ENCODE measurements at regions not wholly inside any gene's neighbourhood (a gene's known extent, or its start where the extent isn't known, plus 50 kb on each side); places are given as distances from the start of the nearest gene placed in this dataset.

DNA sequence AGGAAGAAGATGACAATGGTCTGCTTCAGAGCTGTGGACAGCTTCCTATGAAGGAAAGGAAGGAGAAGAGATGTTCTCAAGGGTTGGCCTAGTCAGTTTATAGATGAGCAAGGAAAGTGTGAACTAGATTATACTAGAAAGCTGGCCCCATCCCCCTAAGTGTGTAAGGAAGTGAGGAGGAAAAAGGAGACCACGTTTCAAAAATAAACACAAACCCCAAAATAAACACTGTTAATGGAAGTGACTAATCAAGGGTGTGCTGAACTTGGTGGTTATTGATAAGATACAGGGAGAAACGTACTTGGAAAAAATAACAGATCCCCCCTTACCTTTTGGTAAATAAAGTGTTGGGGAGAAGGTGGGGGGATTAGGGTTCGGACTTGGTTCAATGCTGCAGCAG, 267.1 kb downstream of the SOX9 start:
- Mint-ChIP-seq H3K4me1 (no peaks in the 10 kb centered on the region), H3K27me3 (ENCODE audit: low read depth in 3 of 3) (peaks cover 2 to 7% (median 2%) of the 10 kb centered on the region in 3 donors), H3K36me3 (no peaks in the 10 kb centered on the region), H3K27ac (no peak overlapping the region), H3K4me3 (no peak overlapping the region), H3K9me3 (peaks cover 3 to 19% (median 8%) of the 10 kb centered on the region in 7 donors)
- intact Hi-C loops (cut with micrococcal nuclease): no loop called here
- TF ChIP-seq, protein P1, sequence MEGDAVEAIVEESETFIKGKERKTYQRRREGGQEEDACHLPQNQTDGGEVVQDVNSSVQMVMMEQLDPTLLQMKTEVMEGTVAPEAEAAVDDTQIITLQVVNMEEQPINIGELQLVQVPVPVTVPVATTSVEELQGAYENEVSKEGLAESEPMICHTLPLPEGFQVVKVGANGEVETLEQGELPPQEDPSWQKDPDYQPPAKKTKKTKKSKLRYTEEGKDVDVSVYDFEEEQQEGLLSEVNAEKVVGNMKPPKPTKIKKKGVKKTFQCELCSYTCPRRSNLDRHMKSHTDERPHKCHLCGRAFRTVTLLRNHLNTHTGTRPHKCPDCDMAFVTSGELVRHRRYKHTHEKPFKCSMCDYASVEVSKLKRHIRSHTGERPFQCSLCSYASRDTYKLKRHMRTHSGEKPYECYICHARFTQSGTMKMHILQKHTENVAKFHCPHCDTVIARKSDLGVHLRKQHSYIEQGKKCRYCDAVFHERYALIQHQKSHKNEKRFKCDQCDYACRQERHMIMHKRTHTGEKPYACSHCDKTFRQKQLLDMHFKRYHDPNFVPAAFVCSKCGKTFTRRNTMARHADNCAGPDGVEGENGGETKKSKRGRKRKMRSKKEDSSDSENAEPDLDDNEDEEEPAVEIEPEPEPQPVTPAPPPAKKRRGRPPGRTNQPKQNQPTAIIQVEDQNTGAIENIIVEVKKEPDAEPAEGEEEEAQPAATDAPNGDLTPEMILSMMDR (IDR thresholded peaks at IDR 0.05): no peak
- H3K27me3 ChIP-seq (ENCODE audit: control insufficient read depth in 2 of 2, insufficient read depth in 2 of 2, low read length in 2 of 2): no peaks in the 10 kb centered on the region
- H3K4me3 ChIP-seq (replicated peaks in 1 of 3; ENCODE audit: low read depth in 2 of 3, low read length in 3 of 3): no peak overlapping the region
- no peaks in the 10 kb centered on the region for H3K36me3 ChIP-seq (replicated peaks in 1 of 2; ENCODE audit: control insufficient read depth in 1 of 2, insufficient read depth in 2 of 2, low read length in 2 of 2)
- no peak overlapping the region for H2AFZ ChIP-seq (ENCODE audit: insufficient read depth, low read depth, low read length, poor library complexity, severe bottlenecking)
- no peak for DNase-seq
- no peaks in the 10 kb centered on the region for H3K79me2 ChIP-seq (ENCODE audit: insufficient read depth, low read length)
- no peak overlapping the region for H3K27ac ChIP-seq (ENCODE audit: low read depth in 1 of 2, low read length in 2 of 2)
- WGBS (ENCODE audit: insufficient coverage): no CpG with 5 or more reads among the region's 3 CpGs
- no peak overlapping the region for H3K9ac ChIP-seq (ENCODE audit: insufficient read depth, low read length, poor library complexity, severe bottlenecking)
- no peaks in the 10 kb centered on the region for H4K20me1 ChIP-seq (ENCODE audit: insufficient read depth, low read length)
- H3K4me1 ChIP-seq (ENCODE audit: control insufficient read depth in 1 of 2, insufficient read depth in 2 of 2, low read length in 2 of 2): no peaks in the 10 kb centered on the region
- no peak overlapping the region for H3K4me2 ChIP-seq (replicated peaks; ENCODE audit: extremely low read depth, low read length, poor library complexity, severe bottlenecking)
- H3K9me3 ChIP-seq (replicated peaks in 1 of 2; ENCODE audit: control insufficient read depth in 1 of 2, insufficient read depth in 1 of 2, low read length in 2 of 2): no peaks in the 10 kb centered on the region

DNA sequence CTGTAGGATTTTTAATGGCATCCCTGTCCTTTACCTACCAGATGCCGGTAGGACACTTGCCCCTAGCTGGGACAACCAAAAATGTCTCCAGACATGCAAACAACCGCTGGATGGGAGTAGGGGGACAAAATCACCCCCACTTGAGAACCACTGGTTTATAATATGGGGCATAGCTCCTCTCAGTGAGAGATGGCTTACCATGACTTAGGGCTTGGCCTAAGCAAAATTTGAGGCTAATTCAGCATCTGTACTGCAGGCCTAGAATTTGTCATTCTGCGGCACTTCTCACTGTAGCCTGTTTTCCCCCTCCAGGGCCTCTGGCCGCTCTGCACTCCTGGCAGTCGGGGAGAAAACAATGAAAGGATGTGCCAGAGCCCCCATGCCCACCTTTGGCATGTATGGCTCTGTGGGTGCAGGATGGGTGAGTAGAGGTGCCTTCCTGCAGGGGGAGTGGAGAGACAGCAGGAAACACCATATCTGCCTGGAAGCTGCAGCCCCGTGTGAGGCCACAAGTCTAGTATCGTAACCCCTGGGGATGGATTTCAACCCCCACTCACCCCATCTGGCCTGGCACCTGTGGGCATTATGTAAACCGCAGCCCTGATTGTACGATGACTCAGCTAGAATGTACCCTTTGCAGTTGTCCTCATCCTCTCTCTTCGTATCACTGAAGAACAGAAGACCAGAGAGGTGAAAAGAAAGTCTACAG, 268.1 kb downstream of the SOX9 start:
- Histone ChIP-seq H4K20me1 (ENCODE audit: insufficient read depth, low read length) (no peaks in the 10 kb centered on the region), H2AFZ (ENCODE audit: insufficient read depth, low read depth, low read length, poor library complexity, severe bottlenecking) (no peak overlapping the region), H3K9me3 (replicated peaks in 1 of 2; ENCODE audit: control insufficient read depth in 1 of 2, insufficient read depth in 1 of 2, low read length in 2 of 2) (no peaks in the 10 kb centered on the region), H3K4me1 (ENCODE audit: control insufficient read depth in 1 of 2, insufficient read depth in 2 of 2, low read length in 2 of 2) (no peaks in the 10 kb centered on the region), H3K27ac (ENCODE audit: low read depth in 1 of 2, low read length in 2 of 2) (no peak overlapping the region), H3K4me3 (replicated peaks in 1 of 3; ENCODE audit: low read depth in 2 of 3, low read length in 3 of 3) (no peak overlapping the region), H3K9ac (ENCODE audit: insufficient read depth, low read length, poor library complexity, severe bottlenecking) (no peak overlapping the region), H3K36me3 (replicated peaks in 1 of 2; ENCODE audit: control insufficient read depth in 1 of 2, insufficient read depth in 2 of 2, low read length in 2 of 2) (no peaks in the 10 kb centered on the region), H3K27me3 (ENCODE audit: control insufficient read depth in 2 of 2, insufficient read depth in 2 of 2, low read length in 2 of 2) (no peaks in the 10 kb centered on the region), H3K4me2 (replicated peaks; ENCODE audit: extremely low read depth, low read length, poor library complexity, severe bottlenecking) (no peak overlapping the region), H3K79me2 (ENCODE audit: insufficient read depth, low read length) (no peaks in the 10 kb centered on the region)
- H3K9me3 Mint-ChIP-seq: peaks cover 3 to 19% (median 8%) of the 10 kb centered on the region in 7 donors
- H3K4me3 Mint-ChIP-seq: no peak overlapping the region
- H3K27me3 Mint-ChIP-seq (ENCODE audit: low read depth in 3 of 3): peaks cover 2 to 7% (median 2%) of the 10 kb centered on the region in 3 donors
- H3K36me3 Mint-ChIP-seq: no peaks in the 10 kb centered on the region
- WGBS (ENCODE audit: insufficient coverage): 91% methylated on average over 3 of the region's 10 CpGs
- H3K27ac Mint-ChIP-seq: no peak overlapping the region
- no peaks in the 10 kb centered on the region for H3K4me1 Mint-ChIP-seq
- no peak for DNase-seq
- intact Hi-C loops (cut with micrococcal nuclease): no loop called here
- TF ChIP-seq, protein P1 (IDR thresholded peaks at IDR 0.05): no peak
